ENCODE measurements at regions not wholly inside any gene's neighbourhood (a gene's known extent, or its start where the extent isn't known, plus 50 kb on each side); places are given as distances from the start of the nearest gene placed in this dataset.

DNA sequence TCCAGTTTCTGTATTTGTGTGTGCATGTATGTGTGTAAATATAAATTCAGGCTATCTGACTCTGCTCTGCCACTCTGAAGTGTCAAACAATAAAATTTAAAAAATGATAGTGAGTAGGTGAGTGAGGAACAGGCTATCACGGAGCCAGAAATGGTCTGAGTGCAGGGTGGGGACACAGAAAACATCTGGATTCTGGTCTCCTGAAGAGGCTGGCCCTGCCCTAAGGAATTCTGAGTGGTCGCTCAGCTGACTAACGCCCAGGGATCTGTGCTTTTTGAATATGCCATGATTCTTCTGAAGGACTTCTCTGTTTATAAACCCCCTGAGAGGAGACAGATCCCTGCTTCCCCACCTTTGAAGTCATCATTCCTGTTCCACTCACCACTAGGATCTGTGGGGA is 353.9 kb upstream of the GYPC start:
- TF ChIP-seq, protein P1, sequence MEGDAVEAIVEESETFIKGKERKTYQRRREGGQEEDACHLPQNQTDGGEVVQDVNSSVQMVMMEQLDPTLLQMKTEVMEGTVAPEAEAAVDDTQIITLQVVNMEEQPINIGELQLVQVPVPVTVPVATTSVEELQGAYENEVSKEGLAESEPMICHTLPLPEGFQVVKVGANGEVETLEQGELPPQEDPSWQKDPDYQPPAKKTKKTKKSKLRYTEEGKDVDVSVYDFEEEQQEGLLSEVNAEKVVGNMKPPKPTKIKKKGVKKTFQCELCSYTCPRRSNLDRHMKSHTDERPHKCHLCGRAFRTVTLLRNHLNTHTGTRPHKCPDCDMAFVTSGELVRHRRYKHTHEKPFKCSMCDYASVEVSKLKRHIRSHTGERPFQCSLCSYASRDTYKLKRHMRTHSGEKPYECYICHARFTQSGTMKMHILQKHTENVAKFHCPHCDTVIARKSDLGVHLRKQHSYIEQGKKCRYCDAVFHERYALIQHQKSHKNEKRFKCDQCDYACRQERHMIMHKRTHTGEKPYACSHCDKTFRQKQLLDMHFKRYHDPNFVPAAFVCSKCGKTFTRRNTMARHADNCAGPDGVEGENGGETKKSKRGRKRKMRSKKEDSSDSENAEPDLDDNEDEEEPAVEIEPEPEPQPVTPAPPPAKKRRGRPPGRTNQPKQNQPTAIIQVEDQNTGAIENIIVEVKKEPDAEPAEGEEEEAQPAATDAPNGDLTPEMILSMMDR (IDR thresholded peaks at IDR 0.05 in 8 of 11, conservative IDR thresholded peaks at IDR 0.05 in 3 of 11): no peak
- TF ChIP-seq POLR2A (IDR thresholded peaks at IDR 0.05): no peak

Data from spleen (tissue), 7 donors.